H1 (cell line): ENCODE measurements at regions not wholly inside any gene's neighbourhood (a gene's known extent, or its start where the extent isn't known, plus 50 kb on each side); places are given as distances from the start of the nearest gene placed in this dataset.

Source experiments
- CTCF ChIA-PET: fragments of 300-600 bp; sonication (Branson Sonifier 250); formaldehyde crosslinking; loops from one replicate; lab custom pipeline; 2021; ENCODE audit not compliant: partially characterized antibody; lab: Charles Lee
- POLR2A ChIA-PET: fragments of 300-600 bp; sonication (Branson Sonifier 250); formaldehyde crosslinking; loops from one replicate; lab custom pipeline; 2021; ENCODE audit warnings: inconsistent platforms; ENCODE audit not compliant: partially characterized antibody; lab: Charles Lee
- DNase-seq, 2 experiments: peaks; one replicate each; pipeline versions ENCODE4 v3.0.0 to v3.0.0-alpha.2; 2010 to 2022; ENCODE audit warnings: low spot score in 2 of 2, low read depth in 1 of 2, mixed read lengths in 1 of 2
- FAIRE-seq: peaks from 2 replicates; lab custom pipeline; 2011; peaks lifted over from hg19 to GRCh38; lab: Jason Lieb, UNC
- H2AFZ ChIP-seq: 2 replicates; pipeline ENCODE4 v1.8.1; 2012; ENCODE audit warnings: low read length, inconsistent platforms
- H2AK5ac ChIP-seq: 2 replicates; pipeline ENCODE4 v1.6.1; 2013; ENCODE audit warnings: low read depth, low read length
- H2BK120ac ChIP-seq: replicated peaks from 2 replicates; pipeline ENCODE3; 2013; ENCODE audit warnings: low read depth, low read length, inconsistent platforms
- H2BK12ac ChIP-seq: 2 replicates; pipeline ENCODE4 v1.6.1; 2013; ENCODE audit warnings: low read depth, low read length
- H2BK15ac ChIP-seq: 2 replicates; pipeline ENCODE4 v1.6.1; 2013; ENCODE audit warnings: low read length
- H2BK20ac ChIP-seq: 2 replicates; pipeline ENCODE4 v1.6.1; 2013; ENCODE audit warnings: low read length
- H2BK5ac ChIP-seq: 2 replicates; pipeline ENCODE4 v1.6.1; 2013; ENCODE audit warnings: low read depth, low read length
- H3K14ac ChIP-seq: 2 replicates; pipeline ENCODE4 v1.6.1; 2013; ENCODE audit warnings: inconsistent platforms; ENCODE audit not compliant: insufficient read length
- H3K18ac ChIP-seq: 2 replicates; pipeline ENCODE4 v1.6.1; 2013; ENCODE audit warnings: low read length; ENCODE audit errors: extremely low read depth
- H3K23ac ChIP-seq: 2 replicates; pipeline ENCODE4 v1.6.1; 2013; ENCODE audit warnings: inconsistent platforms; ENCODE audit not compliant: insufficient read length
- H3K23me2 ChIP-seq: 2 replicates; pipeline ENCODE4 v1.6.1; 2013; ENCODE audit warnings: low read depth, low read length
- H3K27ac ChIP-seq: 2 replicates; pipeline ENCODE4 v1.6.1; 2011; ENCODE audit warnings: low read depth, low read length, inconsistent platforms
- H3K27me3 ChIP-seq, 4 experiments: replicated peaks in 1 of 4; 1 replicate in 1 of 4; 2 replicates in 3 of 4; pipeline versions ENCODE4 v1.6.1 to v1.8.1; 2011 to 2013; ENCODE audit warnings: low read length in 3 of 4, mild to moderate bottlenecking in 3 of 4, inconsistent platforms in 2 of 4, mixed read lengths in 2 of 4, moderate library complexity in 1 of 4; ENCODE audit not compliant: control insufficient read depth in 3 of 4, insufficient read depth in 3 of 4; ENCODE audit errors: extremely low read depth in 1 of 4
- H3K36me3 ChIP-seq, 4 experiments: 2 replicates each; pipeline versions ENCODE4 v1.6.1 to v1.8.1; 2011 to 2013; ENCODE audit warnings: mild to moderate bottlenecking in 4 of 4, low read length in 3 of 4, moderate library complexity in 2 of 4, control low read depth in 1 of 4, inconsistent platforms in 1 of 4; ENCODE audit not compliant: insufficient read depth in 4 of 4, control insufficient read depth in 2 of 4
- H3K4ac ChIP-seq: replicated peaks from 2 replicates; pipeline ENCODE3; 2013; ENCODE audit warnings: low read length, low read depth, mixed read lengths, inconsistent platforms; ENCODE audit not compliant: insufficient read length
- H3K4me1 ChIP-seq, 4 experiments: replicated peaks in 1 of 4; 1 replicate in 1 of 4; 2 replicates in 3 of 4; pipeline versions ENCODE4 v1.6.1 to v1.8.1; 2011 to 2013; ENCODE audit warnings: low read length in 3 of 4, inconsistent platforms in 2 of 4, mixed read lengths in 1 of 4; ENCODE audit not compliant: insufficient read depth in 4 of 4, control insufficient read depth in 3 of 4
- H3K4me2 ChIP-seq, 2 experiments: 2 replicates each; pipeline versions ENCODE4 v1.6.1 to v1.8.1; 2011 to 2013; ENCODE audit warnings: low read depth in 2 of 2, low read length in 2 of 2, control low read depth in 1 of 2, inconsistent platforms in 1 of 2, mild to moderate bottlenecking in 1 of 2; ENCODE audit not compliant: insufficient read depth in 1 of 2
- H3K4me3 ChIP-seq, 4 experiments: fragments of 200-600, 300-600 bp in 1 of 4; sonication (generic), shearing (Covaris generic), sonication (Bioruptor Twin) in 1 of 4; 2 replicates each; pipeline versions ENCODE4 v1.5.1 to v1.8.1; 2011 to 2016; ENCODE audit warnings: low read length in 4 of 4, low read depth in 3 of 4, control low read depth in 2 of 4, inconsistent platforms in 2 of 4, mild to moderate bottlenecking in 2 of 4, mixed read lengths in 1 of 4, moderate library complexity in 1 of 4; ENCODE audit not compliant: insufficient read depth in 2 of 4; ENCODE audit errors: extremely low read depth in 1 of 4
- H3K56ac ChIP-seq: replicated peaks from 2 replicates; pipeline ENCODE3; 2013; ENCODE audit warnings: low read depth, mild to moderate bottlenecking, mixed read lengths, low read length, inconsistent platforms; ENCODE audit not compliant: insufficient read length
- H3K79me1 ChIP-seq: 2 replicates; pipeline ENCODE4 v1.6.1; 2013; ENCODE audit warnings: low read depth, low read length, control low read depth
- H3K79me2 ChIP-seq, 2 experiments: 2 replicates each; pipeline versions ENCODE4 v1.6.1 to v1.8.1; 2012 to 2013; ENCODE audit warnings: low read length in 2 of 2, mild to moderate bottlenecking in 2 of 2, inconsistent platforms in 1 of 2; ENCODE audit not compliant: insufficient read depth in 2 of 2, control insufficient read depth in 1 of 2
- H3K9ac ChIP-seq, 4 experiments: replicated peaks in 1 of 4; 1 replicate in 1 of 4; 2 replicates in 3 of 4; pipeline versions ENCODE4 v1.6.1 to v1.8.1; 2011 to 2013; ENCODE audit warnings: low read depth in 3 of 4, low read length in 3 of 4, control low read depth in 2 of 4, mild to moderate bottlenecking in 2 of 4, moderate library complexity in 2 of 4, inconsistent platforms in 1 of 4; ENCODE audit errors: extremely low read depth in 1 of 4
- H3K9me3 ChIP-seq, 2 experiments: 2 replicates each; pipeline versions ENCODE4 v1.6.1 to v1.8.1; 2012 to 2013; ENCODE audit warnings: mild to moderate bottlenecking in 2 of 2, moderate library complexity in 2 of 2, control low read depth in 1 of 2, inconsistent platforms in 1 of 2, low read depth in 1 of 2, low read length in 1 of 2, mixed read lengths in 1 of 2; ENCODE audit not compliant: insufficient read depth in 2 of 2
- H4K20me1 ChIP-seq, 2 experiments: replicated peaks in 1 of 2; 2 replicates each; pipeline versions ENCODE3 to v1.8.1; 2011 to 2013; ENCODE audit warnings: inconsistent platforms in 2 of 2, low read length in 2 of 2, mild to moderate bottlenecking in 1 of 2; ENCODE audit not compliant: insufficient read depth in 2 of 2, control insufficient read depth in 1 of 2
- H4K5ac ChIP-seq: 2 replicates; pipeline ENCODE4 v1.6.1; 2013; ENCODE audit warnings: low read length, low read depth, mixed read lengths, inconsistent platforms; ENCODE audit not compliant: insufficient read length
- H4K8ac ChIP-seq: 2 replicates; pipeline ENCODE4 v1.8.0; 2013; ENCODE audit warnings: mild to moderate bottlenecking, moderate library complexity, low read length, inconsistent platforms; ENCODE audit not compliant: insufficient read depth; ENCODE audit errors: extremely low read depth
- H4K91ac ChIP-seq: replicated peaks from 2 replicates; pipeline ENCODE3; 2013; ENCODE audit warnings: low read length, mixed read lengths, inconsistent platforms; ENCODE audit not compliant: insufficient read length
- JUN ChIP-seq: IDR thresholded peaks from 2 replicates; pipeline ENCODE4 v1.6.1; 2011; ENCODE audit warnings: low read depth, mild to moderate bottlenecking, improper control_type of control experiment, low read length
- NRF1 ChIP-seq: IDR thresholded peaks from 2 replicates; pipeline ENCODE4 v1.6.1; 2011; ENCODE audit warnings: mild to moderate bottlenecking, low read depth, low read length, improper control_type of control experiment
- SRF ChIP-seq: IDR thresholded peaks from 2 replicates; pipeline ENCODE4 v1.6.1; 2011; ENCODE audit warnings: mild to moderate bottlenecking, low read depth, low read length, moderate library complexity
- WGBS, 2 experiments: shearing (Covaris generic) in 1 of 2; methylation state at CpG; one replicate each; pipeline versions ENCODE4 v1.1.6 to v1.1.7; 2013 to 2015; ENCODE audit warnings: low lambda C conversion rate in 2 of 2, mixed read lengths in 2 of 2, inconsistent platforms in 1 of 2, low coverage in 1 of 2, missing lambda C conversion rate in 1 of 2; ENCODE audit not compliant: insufficient replicate concordance in 2 of 2, insufficient coverage in 1 of 2, insufficient read length in 1 of 2; ENCODE audit errors: extremely low coverage in 1 of 2, missing lambda C conversion rate in 1 of 2; 5-methylcytosine and 5-hydroxymethylcytosine counted together

DNA sequence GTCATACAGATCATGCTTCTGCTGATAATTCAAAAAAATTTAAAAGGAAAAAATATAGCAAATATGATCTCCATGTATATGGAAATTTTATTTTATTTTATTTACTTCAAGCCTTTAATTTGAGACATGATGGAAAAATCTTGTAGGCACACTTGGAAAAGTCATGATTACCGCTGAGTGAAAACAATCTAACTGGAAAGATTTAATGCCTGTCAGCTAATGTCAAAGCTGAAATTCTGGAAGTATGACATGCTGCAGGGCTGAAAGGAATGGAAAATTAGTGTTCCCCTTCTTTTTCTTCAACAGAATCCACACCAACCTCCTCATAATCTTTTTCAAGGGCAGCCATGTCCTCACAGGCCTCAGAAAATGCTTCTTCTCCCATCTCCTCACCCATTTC, 58.2 kb downstream of the RPRM start:
- Histone ChIP-seq H3K9ac (no peak overlapping the region), H3K4ac (no peak overlapping the region), H4K20me1 (no peaks in the 10 kb centered on the region), H4K91ac (no peak overlapping the region), H3K79me2 (no peaks in the 10 kb centered on the region), H2AFZ (no peak overlapping the region), H3K14ac (no peak overlapping the region), H2BK5ac (no peak overlapping the region), H3K23ac (no peak overlapping the region), H3K4me3 (no peak overlapping the region), H4K8ac (no peak overlapping the region), H2BK12ac (no peak overlapping the region), H3K4me1 (no peaks in the 10 kb centered on the region), H3K9me3 (no peaks in the 10 kb centered on the region), H2AK5ac (no peak overlapping the region), H3K79me1 (no peaks in the 10 kb centered on the region; the same call in 1 of the 2 replicates), H2BK120ac (no peak overlapping the region), H3K36me3 (no peaks in the 10 kb centered on the region), H3K56ac (no peak overlapping the region), H3K23me2 (no peaks in the 10 kb centered on the region), H3K4me2 (no peak overlapping the region), H3K27me3 (no peaks in the 10 kb centered on the region), H4K5ac (no peak overlapping the region), H2BK15ac (no peak overlapping the region), H3K18ac (no peak overlapping the region), H2BK20ac (no peak overlapping the region), H3K27ac (no peak overlapping the region)
- no peak for TF ChIP-seq SRF
- no peak for TF ChIP-seq NRF1
- no peak for TF ChIP-seq JUN
- ChIA-PET CTCF (no interaction called here), POLR2A (no interaction called here)
- FAIRE-seq (no peak), DNase-seq (no peak)
- WGBS, 2 experiments, result 96% methylated on average over 1 of the region's 1 CpG; no CpG with 5 or more reads in 1 of the 2 experiments
